HL-60 (cell line): ENCODE measurements at regions not wholly inside any gene's neighbourhood (a gene's known extent, or its start where the extent isn't known, plus 50 kb on each side); places are given as distances from the start of the nearest gene placed in this dataset.

Source experiments
- DNase-seq, 2 experiments: peaks; one replicate each; pipeline ENCODE4 v3.0.0-alpha.2; 2010 to 2020; ENCODE audit warnings: low read depth in 1 of 2, low spot score in 1 of 2
- H3K27ac ChIP-seq: fragments of 250-450 bp; sonication (Bioruptor Pico); replicated peaks from 2 replicates; pipeline ENCODE4 v1.5.1; 2020; ENCODE audit warnings: mild to moderate bottlenecking, moderate library complexity
- H3K27me3 ChIP-seq: fragments of 250-450 bp; sonication (Bioruptor Pico); 2 replicates; pipeline ENCODE4 v1.5.1; 2021; ENCODE audit warnings: mild to moderate bottlenecking, moderate library complexity; ENCODE audit not compliant: insufficient read depth, poor library complexity, severe bottlenecking
- H3K4me3 ChIP-seq: replicated peaks from 2 replicates; pipeline ENCODE4 v1.5.1; 2011; ENCODE audit warnings: mild to moderate bottlenecking, control low read depth, low read length; ENCODE audit not compliant: insufficient read depth
- CTCF ChIP-seq: IDR thresholded peaks from one replicate; pipeline ENCODE4 v1.5.1; 2011; ENCODE audit warnings: low read length, control low read depth, inconsistent platforms; ENCODE audit not compliant: insufficient read depth
- GABPA ChIP-seq: IDR thresholded peaks from 2 replicates; pipeline ENCODE4 v1.6.1; 2012; ENCODE audit warnings: low read depth
- POLR2AphosphoS5 ChIP-seq: IDR thresholded peaks from 2 replicates; pipeline ENCODE4 v1.6.1; 2012; ENCODE audit warnings: low read depth
- REST ChIP-seq: IDR thresholded peaks from 2 replicates; pipeline ENCODE4 v1.6.1; 2012; ENCODE audit warnings: low read depth; ENCODE audit not compliant: insufficient replicate concordance
- SPI1 ChIP-seq: IDR thresholded peaks from 2 replicates; pipeline ENCODE4 v1.6.1; 2012; ENCODE audit warnings: low read depth, mild to moderate bottlenecking, borderline replicate concordance

GRCh38 chr5:106094839-106095238 is 1575.9 kb downstream of the EFNA5 start:
- no peak for DNase-seq
- no peak overlapping the region for H3K27ac ChIP-seq
- H3K27me3 ChIP-seq, result no peaks in the 10 kb centered on the region
- H3K4me3 ChIP-seq, result no peak overlapping the region
- TF ChIP-seq REST (no peak), SPI1 (no peak), POLR2AphosphoS5 (no peak)

GRCh38 chr5:106094204-106094607 is 1576.5 kb downstream of the EFNA5 start:
- Histone ChIP-seq H3K27me3 (no peaks in the 10 kb centered on the region), H3K27ac (no peak overlapping the region), H3K4me3 (no peak overlapping the region)
- TF ChIP-seq CTCF (no peak), SPI1 (no peak), GABPA (no peak), REST (no peak), POLR2AphosphoS5 (no peak)
- no peak for DNase-seq

- no peak for TF ChIP-seq GABPA
- TF ChIP-seq CTCF, result no peak
- no peak for TF ChIP-seq REST
- no peak for TF ChIP-seq SPI1
- no peak for TF ChIP-seq POLR2AphosphoS5
- DNase-seq, result no peak
- no peak overlapping the region for H3K27ac ChIP-seq
- no peak overlapping the region for H3K4me3 ChIP-seq
- no peaks in the 10 kb centered on the region for H3K27me3 ChIP-seq
Measured at GRCh38 chr5:106093134-106093533, 1577.6 kb downstream of the EFNA5 start.

GRCh38 chr5:106092455-106092854 is 1578.3 kb downstream of the EFNA5 start:
- Histone ChIP-seq H3K27ac (no peak overlapping the region), H3K4me3 (no peak overlapping the region), H3K27me3 (no peaks in the 10 kb centered on the region)
- TF ChIP-seq POLR2AphosphoS5 (no peak), SPI1 (no peak), CTCF (no peak), GABPA (no peak), REST (no peak)
- DNase-seq, result no peak
